ENCODE measurements at regions not wholly inside any gene's neighbourhood (a gene's known extent, or its start where the extent isn't known, plus 50 kb on each side); places are given as distances from the start of the nearest gene placed in this dataset.

DNA sequence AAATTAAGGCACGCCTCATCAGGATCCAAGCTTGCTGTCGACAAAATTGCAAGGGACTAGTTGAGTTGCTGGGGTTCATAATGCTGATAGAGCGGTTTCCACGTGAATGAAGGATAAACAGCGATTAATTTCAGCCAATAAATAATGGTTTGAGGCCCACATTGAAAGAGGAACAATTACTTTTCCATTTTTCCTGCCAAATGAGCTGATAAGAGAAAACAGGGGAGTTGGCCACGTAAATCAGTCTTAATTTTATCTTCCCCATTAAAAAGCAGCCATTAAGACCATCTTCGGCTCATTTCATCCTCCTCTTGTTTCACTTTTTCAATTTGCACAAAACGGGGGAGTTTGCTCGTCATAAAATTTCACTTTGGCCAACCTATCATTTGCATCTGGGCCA lies 235.5 kb upstream of the RRP15 start:
- Histone ChIP-seq H3K4me1 (ENCODE audit: control insufficient read depth in 4 of 4, insufficient read depth in 4 of 4, low read length in 3 of 4) (no peaks in the 10 kb centered on the region), H3K4me3 (ENCODE audit: low read depth in 1 of 3, low read length in 3 of 3) (no peak overlapping the region), H3K9ac (ENCODE audit: low read depth in 1 of 2, low read length in 2 of 2) (no peak overlapping the region), H3K27me3 (ENCODE audit: control insufficient read depth in 4 of 4, insufficient read depth in 4 of 4, low read length in 3 of 4) (no peaks in the 10 kb centered on the region), H3K27ac (ENCODE audit: low read depth in 1 of 2, low read length in 2 of 2) (no peak overlapping the region), H3K9me3 (ENCODE audit: control insufficient read depth in 4 of 4, low read length in 3 of 4) (no peaks in the 10 kb centered on the region), H3K36me3 (ENCODE audit: control insufficient read depth in 4 of 4, insufficient read depth in 3 of 4, low read depth in 1 of 4, low read length in 3 of 4) (no peaks in the 10 kb centered on the region)
- 57% methylated on average over 9 of the region's 9 CpGs for WGBS
- no peak for DNase-seq (ENCODE audit: low spot score)
- no peak for TF ChIP-seq YY1 (IDR thresholded peaks at IDR 0.05)
- TF ChIP-seq HNF4G (IDR thresholded peaks at IDR 0.05) = no peak
- TF ChIP-seq SP1 (IDR thresholded peaks at IDR 0.05) = no peak
- no peak for TF ChIP-seq HNF4A (conservative IDR thresholded peaks at IDR 0.05)
- no peak for TF ChIP-seq RAD21 (IDR thresholded peaks at IDR 0.05)
- no peak for TF ChIP-seq TAF1 (conservative IDR thresholded peaks at IDR 0.05)
- TF ChIP-seq MAX (IDR thresholded peaks at IDR 0.05) = no peak
- no peak for TF ChIP-seq FOXA1 (IDR thresholded peaks at IDR 0.05)
- TF ChIP-seq RXRA (IDR thresholded peaks at IDR 0.05) = no peak
- no peak for TF ChIP-seq ATF3 (IDR thresholded peaks at IDR 0.05)
- no peak for TF ChIP-seq GABPA (IDR thresholded peaks at IDR 0.05 in 1 of 2, conservative IDR thresholded peaks at IDR 0.05 in 1 of 2)

GRCh38 chr1:218058730-218059129 lies 226.4 kb upstream of the RRP15 start:
- no peaks in the 10 kb centered on the region for H3K4me1 ChIP-seq (ENCODE audit: control insufficient read depth in 4 of 4, insufficient read depth in 4 of 4, low read length in 3 of 4)
- no peak overlapping the region for H3K27ac ChIP-seq (ENCODE audit: low read depth in 1 of 2, low read length in 2 of 2)
- H3K27me3 ChIP-seq (ENCODE audit: control insufficient read depth in 4 of 4, insufficient read depth in 4 of 4, low read length in 3 of 4) = no peaks in the 10 kb centered on the region
- H3K9ac ChIP-seq (ENCODE audit: low read depth in 1 of 2, low read length in 2 of 2) = no peak overlapping the region
- DNase-seq (ENCODE audit: low spot score) = no peak
- TF ChIP-seq FOXA1 (IDR thresholded peaks at IDR 0.05) = no peak
- WGBS = 56% methylated on average over 2 of the region's 2 CpGs
- H3K9me3 ChIP-seq (ENCODE audit: control insufficient read depth in 4 of 4, low read length in 3 of 4) = no peaks in the 10 kb centered on the region
- no peaks in the 10 kb centered on the region for H3K36me3 ChIP-seq (ENCODE audit: control insufficient read depth in 4 of 4, insufficient read depth in 3 of 4, low read depth in 1 of 4, low read length in 3 of 4)
- no peak overlapping the region for H3K4me3 ChIP-seq (ENCODE audit: low read depth in 1 of 3, low read length in 3 of 3)

DNA sequence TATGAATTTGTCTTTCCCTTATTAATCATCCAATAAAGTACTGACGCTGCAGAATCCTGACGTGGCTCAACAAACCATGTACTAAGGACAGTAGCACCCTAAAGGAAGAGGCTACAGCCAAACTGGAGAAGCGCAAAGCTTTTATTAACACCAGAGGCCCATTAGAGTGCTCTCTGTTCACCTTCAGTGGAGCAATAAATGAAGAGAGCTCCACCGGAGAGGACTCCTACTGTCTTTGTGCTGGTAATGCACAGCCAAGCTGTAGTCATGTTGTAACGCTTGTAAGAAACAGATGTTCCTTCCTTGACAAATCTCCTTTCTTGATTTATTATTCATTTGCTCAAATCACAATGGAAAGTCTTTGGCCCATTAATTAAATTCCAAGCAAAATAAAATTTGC lies 220.7 kb upstream of the RRP15 start:
- Histone ChIP-seq H3K9me3 (ENCODE audit: control insufficient read depth in 4 of 4, low read length in 3 of 4) (no peaks in the 10 kb centered on the region), H3K27ac (ENCODE audit: low read depth in 1 of 2, low read length in 2 of 2) (no peak overlapping the region), H3K4me3 (ENCODE audit: low read depth in 1 of 3, low read length in 3 of 3) (no peak overlapping the region), H3K27me3 (ENCODE audit: control insufficient read depth in 4 of 4, insufficient read depth in 4 of 4, low read length in 3 of 4) (no peaks in the 10 kb centered on the region), H3K4me1 (ENCODE audit: control insufficient read depth in 4 of 4, insufficient read depth in 4 of 4, low read length in 3 of 4) (no peaks in the 10 kb centered on the region), H3K9ac (ENCODE audit: low read depth in 1 of 2, low read length in 2 of 2) (no peak overlapping the region), H3K36me3 (ENCODE audit: control insufficient read depth in 4 of 4, insufficient read depth in 3 of 4, low read depth in 1 of 4, low read length in 3 of 4) (no peaks in the 10 kb centered on the region)
- TF ChIP-seq ATF3 (IDR thresholded peaks at IDR 0.05) (no peak), RXRA (IDR thresholded peaks at IDR 0.05) (no peak), YY1 (IDR thresholded peaks at IDR 0.05) (no peak), GABPA (IDR thresholded peaks at IDR 0.05 in 1 of 2, conservative IDR thresholded peaks at IDR 0.05 in 1 of 2) (no peak), TAF1 (conservative IDR thresholded peaks at IDR 0.05) (no peak), HNF4A (conservative IDR thresholded peaks at IDR 0.05) (no peak), FOXA1 (IDR thresholded peaks at IDR 0.05) (no peak), SP1 (IDR thresholded peaks at IDR 0.05) (no peak), JUND (IDR thresholded peaks at IDR 0.05) (no peak), HNF4G (IDR thresholded peaks at IDR 0.05) (no peak), MAX (IDR thresholded peaks at IDR 0.05) (no peak), FOXA2 (IDR thresholded peaks at IDR 0.05) (no peak), RAD21 (IDR thresholded peaks at IDR 0.05) (no peak), NR2F2 (IDR thresholded peaks at IDR 0.05) (no peak)
- TF ChIP-seq, protein P1, sequence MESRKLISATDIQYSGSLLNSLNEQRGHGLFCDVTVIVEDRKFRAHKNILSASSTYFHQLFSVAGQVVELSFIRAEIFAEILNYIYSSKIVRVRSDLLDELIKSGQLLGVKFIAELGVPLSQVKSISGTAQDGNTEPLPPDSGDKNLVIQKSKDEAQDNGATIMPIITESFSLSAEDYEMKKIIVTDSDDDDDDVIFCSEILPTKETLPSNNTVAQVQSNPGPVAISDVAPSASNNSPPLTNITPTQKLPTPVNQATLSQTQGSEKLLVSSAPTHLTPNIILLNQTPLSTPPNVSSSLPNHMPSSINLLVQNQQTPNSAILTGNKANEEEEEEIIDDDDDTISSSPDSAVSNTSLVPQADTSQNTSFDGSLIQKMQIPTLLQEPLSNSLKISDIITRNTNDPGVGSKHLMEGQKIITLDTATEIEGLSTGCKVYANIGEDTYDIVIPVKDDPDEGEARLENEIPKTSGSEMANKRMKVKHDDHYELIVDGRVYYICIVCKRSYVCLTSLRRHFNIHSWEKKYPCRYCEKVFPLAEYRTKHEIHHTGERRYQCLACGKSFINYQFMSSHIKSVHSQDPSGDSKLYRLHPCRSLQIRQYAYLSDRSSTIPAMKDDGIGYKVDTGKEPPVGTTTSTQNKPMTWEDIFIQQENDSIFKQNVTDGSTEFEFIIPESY (IDR thresholded peaks at IDR 0.05) = no peak
- TF ChIP-seq, protein P2, sequence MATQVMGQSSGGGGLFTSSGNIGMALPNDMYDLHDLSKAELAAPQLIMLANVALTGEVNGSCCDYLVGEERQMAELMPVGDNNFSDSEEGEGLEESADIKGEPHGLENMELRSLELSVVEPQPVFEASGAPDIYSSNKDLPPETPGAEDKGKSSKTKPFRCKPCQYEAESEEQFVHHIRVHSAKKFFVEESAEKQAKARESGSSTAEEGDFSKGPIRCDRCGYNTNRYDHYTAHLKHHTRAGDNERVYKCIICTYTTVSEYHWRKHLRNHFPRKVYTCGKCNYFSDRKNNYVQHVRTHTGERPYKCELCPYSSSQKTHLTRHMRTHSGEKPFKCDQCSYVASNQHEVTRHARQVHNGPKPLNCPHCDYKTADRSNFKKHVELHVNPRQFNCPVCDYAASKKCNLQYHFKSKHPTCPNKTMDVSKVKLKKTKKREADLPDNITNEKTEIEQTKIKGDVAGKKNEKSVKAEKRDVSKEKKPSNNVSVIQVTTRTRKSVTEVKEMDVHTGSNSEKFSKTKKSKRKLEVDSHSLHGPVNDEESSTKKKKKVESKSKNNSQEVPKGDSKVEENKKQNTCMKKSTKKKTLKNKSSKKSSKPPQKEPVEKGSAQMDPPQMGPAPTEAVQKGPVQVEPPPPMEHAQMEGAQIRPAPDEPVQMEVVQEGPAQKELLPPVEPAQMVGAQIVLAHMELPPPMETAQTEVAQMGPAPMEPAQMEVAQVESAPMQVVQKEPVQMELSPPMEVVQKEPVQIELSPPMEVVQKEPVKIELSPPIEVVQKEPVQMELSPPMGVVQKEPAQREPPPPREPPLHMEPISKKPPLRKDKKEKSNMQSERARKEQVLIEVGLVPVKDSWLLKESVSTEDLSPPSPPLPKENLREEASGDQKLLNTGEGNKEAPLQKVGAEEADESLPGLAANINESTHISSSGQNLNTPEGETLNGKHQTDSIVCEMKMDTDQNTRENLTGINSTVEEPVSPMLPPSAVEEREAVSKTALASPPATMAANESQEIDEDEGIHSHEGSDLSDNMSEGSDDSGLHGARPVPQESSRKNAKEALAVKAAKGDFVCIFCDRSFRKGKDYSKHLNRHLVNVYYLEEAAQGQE (IDR thresholded peaks at IDR 0.05) = no peak
- DNase-seq (ENCODE audit: low spot score) = no peak
- 84% methylated on average over 5 of the region's 5 CpGs for WGBS

All from liver (tissue), 7 donors.